Bone marrow (tissue), 2 donors: ENCODE measurements at regions not wholly inside any gene's neighbourhood (a gene's known extent, or its start where the extent isn't known, plus 50 kb on each side); places are given as distances from the start of the nearest gene placed in this dataset.
"Not testable (repeated sequence)": the region's sequence is repeated elsewhere in the genome, so short reads cannot be mapped to it uniquely, and the experiment has no call there.

Experiments
- DNase-seq, 2 donors: peaks; one replicate each; lab custom pipeline; 2025; lab: John Stamatoyannopoulos, UW

DNA sequence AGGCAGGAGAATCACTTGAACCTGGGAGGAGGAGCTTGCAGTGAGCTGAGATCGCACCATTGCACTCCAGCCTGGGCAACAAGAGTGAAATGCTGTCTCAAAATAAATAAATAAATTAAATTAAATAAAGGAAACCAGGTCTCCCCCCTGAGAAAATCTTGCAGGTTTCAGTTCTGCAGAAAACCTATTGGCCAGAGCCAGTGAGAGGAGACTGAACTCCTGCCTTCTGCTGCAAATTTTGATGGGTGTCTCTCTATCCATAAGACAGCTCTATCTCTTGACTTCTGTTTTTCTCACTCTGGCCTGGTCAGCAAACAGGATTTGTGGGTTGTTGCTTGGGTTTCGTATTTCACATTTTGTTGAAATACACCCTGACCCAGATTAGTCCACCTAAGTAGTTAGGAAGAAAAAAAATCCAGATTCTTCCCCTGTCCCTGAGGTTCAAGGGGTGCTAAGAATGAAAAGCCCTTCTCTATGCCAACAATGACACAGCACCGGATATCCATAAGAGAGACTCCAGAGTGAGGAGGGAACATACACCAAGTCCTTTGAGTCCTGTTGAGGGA is 86.7 kb upstream of the MAP4K4 start:
- no peak for DNase-seq

DNA sequence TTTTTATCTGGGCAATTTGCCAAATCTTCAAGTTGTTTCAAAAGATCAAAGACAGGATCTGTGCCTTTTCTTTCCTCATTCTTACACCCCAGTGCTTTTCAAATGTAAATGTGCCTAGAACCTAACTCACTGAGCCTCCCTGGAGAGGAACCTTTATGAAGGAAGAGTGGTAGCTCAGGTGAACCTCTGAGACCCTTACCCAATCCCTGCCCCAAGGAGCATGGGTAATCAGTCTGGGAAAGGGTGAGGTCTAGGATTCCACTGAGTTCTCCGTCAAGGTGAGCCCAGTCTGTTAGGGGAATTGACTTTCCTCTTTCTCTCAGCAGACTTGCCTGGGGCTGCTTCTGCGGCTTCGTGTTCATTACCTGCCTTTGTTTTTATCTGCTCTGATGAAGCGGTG is 88.1 kb upstream of the MAP4K4 start:
- no peak for DNase-seq

DNA sequence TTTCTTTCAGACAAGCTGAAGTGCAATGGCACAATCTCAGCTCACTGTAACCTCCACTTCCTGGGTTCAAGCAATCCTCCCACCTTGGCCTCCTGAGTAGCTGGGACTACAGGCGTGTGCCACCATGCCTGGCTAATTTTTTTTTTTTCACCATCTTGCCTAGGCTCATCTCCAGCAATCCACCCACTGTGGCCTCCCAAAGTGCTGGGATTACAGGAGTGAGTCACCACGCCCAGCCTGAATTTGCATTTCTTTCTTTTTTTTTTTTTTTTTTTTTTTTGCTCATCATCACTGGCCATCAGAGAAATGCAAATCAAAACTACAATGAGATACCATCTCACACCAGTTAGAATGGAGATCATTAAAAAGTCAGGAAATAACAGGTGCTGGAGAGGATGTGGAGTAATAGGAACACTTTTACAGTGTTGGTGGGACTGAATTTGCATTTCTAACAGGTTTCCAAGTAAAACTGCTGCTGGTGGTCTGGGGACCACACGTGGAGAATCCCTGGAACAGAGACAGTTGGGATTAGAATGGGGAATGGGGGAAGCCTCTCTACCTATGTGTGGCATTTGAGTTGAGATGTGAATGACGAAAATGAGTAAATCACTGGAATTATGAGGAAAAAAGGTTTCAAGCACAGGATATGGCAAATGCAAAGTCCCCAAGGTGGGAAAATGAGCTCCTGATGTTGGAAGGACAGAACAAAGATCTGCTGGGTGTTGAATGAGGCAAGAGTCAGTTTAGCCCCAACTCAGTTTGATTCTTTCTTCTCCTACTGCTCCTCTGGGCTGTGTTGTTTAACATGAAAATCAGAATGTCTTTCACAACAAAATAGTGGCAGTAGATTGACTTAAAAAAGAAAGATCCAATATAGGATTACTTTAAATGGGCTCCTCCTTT is 88.8 kb upstream of the MAP4K4 start:
- no peak for DNase-seq

DNA sequence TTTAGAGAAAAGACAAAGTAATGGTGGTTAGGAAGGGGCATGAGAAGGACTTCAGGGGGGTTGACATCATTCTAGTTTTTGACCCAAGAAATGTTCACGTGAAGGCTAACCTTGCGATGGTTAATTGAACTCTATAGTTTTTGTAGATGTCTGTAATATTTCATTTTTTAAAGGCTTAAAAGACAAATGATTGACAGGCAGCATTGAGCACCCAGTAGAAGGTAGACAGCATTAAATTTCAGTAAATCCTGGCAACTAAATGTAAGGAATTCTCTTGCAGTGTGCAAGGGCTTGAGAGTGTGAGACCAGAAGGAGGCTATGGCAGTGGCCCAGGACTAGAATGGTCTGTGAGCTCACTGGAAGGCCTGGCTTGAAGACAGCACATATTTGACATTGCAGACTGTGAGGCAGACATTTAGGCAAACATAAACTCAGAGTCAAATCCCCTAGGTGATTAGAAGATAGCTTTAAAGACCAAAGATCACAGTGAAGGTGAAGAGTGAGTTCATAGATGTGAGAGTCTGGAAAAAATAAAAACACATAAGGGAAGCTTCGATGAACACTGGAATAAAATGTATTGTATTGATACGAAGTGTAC is 100.1 kb upstream of the MAP4K4 start:
- no peak for DNase-seq

DNA sequence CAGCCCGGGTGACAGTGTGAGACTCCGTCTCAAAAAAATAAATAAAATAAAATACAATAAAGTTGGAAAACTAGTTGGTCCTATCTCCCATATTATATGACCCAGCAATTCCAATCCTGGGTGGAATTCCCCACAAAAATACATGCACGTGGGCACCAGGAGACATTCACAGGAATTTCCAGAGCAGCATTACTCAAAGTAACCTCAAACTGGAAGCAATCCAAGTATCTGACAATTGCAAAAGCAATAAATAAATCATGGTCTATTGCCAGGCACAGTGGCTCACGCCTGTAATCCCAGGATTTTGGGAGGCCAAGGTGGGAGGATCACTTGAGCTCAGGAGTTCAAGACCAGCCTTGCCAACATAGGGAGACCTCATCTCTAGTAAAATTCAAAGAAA is 101.2 kb upstream of the MAP4K4 start:
- DNase-seq, result no peak

DNA sequence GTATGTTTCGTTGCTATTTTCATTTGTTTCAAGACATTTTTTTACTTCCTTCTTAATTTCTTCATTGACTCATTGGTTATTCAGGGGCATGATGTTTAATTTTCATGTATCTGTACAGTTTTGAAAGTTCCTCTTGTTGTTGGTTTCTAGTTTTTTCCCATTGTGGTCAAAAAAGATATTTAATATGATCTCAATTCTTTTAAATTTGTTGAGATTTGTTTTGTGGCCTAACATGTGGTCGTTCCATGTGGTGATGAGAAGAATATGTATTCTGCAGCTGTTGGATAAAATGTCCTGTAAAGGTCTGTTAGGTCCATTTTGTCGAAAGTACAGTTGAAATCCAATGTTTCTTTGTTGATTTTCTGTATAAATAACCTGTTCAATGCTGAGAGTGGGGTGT is 110.3 kb upstream of the MAP4K4 start:
- no peak for DNase-seq

DNA sequence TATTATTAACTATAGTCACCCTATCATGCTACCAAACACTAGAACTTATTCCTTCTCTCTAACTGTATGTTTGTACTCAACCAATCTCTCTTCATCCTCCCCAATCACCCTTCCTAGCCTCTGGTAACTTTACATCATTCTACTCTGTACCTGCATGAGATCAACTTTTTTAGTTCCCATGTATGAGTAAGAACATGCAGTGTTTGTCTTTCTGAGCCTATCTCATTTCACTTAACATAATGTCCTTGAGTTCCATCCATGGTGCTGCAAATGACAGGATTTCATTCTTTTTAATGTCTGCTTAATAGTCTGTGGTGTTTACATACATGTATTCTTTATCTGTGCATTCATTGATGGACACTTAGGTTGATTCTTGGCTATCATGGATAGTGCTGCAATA is 108.9 kb upstream of the RFX8 start:
- no peak for DNase-seq

DNA sequence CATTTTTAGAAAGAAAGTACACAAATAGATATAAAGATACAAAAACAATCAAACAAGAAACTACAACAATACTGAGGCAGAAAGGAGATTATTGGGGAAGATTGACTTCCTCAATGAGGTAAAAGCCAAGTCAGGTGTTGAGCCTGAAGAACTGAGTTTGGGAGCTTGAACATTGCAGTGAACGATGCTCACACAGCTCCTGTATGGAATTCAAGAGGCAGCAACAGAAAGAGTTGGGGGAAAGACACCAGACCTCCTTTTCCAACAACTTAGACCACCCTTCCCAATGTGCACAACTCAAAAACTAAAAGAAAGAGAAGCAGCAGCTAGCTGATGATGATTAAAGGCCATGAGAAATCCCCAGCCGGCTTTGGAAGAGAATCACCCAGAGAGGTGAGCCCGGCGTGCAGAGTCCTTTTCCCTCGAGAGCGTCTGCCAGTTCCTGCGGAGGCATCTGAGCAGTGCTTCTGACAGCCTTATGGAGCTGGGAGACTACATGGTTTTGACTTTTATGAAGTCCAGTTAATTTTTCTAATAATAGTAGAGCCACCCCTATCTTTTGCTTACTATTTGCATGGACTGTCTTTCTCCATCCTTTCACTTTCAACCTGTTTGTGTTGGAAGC is 106.9 kb upstream of the RFX8 start:
- no peak for DNase-seq

DNA sequence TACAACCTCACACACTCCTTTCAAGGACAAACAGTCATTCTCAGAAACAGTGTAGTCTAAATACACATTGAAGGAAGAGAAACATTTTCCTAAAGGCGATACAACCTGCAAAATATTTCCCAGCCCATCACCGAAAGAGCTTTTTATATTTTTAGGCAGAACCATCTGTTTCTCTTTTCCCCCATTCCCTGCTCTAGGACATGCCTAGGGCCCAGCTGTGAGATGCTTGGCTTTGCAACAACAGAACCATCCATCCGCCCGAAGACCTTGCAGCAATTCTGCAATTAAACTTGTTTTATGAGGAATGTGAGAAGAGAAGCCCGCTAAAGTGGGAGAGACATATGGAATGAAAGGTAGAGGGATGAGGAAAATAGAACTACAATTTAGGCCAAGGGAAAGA is 105.6 kb upstream of the RFX8 start:
- DNase-seq, result no peak

DNA sequence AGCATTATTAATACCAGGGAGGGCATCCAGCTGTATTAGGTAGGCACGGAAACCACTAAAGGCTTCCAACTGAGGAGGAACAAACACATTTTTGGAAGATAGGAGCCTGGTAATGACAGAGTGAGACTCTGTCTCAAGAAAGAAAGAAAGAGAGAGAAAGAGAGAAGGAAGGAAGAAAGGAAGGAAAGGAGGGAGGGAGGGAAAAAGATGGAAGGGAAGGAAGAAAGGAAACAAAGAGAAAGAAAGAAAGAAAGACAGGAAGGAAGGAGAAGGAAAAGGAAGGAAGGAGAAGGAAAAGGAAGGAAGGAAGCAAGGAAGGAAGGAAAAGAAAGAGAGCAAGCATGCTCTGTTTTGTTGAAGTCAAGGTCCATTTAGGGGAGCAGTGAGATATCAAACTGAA is 103.8 kb upstream of the RFX8 start:
- DNase-seq, result no peak

DNA sequence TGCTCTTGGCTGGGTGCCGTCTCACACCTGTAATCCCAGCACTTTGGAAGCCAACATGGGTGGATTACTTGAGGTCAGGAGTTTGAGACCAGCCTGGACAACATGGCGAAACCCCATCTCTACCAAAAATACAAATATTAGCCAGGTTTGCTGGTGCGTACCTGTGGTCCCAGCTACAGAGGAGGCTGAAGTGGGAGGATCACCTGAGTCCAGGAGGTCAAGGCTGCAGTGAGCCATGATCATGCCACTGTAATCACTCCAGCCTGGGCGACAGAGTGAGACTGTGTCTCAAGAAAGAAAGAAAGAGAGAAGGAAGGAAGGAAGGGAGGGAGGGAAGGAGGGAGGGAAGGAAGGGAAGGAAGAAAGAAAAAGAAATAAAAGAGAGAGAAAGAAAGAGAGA is 103.2 kb upstream of the RFX8 start:
- not testable (repeated sequence) for DNase-seq

DNA sequence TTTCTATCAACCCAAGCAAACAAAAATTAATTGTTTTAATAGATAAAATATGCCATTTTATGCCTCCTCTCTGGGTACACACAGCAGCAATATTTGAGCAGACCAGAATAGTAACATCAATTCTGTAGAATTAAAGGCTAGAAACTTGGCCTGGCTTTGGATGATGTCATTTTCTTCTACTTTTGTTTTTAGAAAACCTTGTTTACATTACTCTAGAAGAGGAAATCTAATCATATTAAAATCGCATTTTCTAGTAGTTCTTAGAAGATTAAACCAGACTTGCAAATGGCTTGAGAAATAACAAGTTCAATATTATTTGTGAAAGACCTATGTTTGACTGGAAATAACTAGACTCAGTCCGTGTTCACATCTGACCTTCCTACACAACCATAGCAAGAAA is 102.3 kb upstream of the RFX8 start:
- DNase-seq, result no peak

DNA sequence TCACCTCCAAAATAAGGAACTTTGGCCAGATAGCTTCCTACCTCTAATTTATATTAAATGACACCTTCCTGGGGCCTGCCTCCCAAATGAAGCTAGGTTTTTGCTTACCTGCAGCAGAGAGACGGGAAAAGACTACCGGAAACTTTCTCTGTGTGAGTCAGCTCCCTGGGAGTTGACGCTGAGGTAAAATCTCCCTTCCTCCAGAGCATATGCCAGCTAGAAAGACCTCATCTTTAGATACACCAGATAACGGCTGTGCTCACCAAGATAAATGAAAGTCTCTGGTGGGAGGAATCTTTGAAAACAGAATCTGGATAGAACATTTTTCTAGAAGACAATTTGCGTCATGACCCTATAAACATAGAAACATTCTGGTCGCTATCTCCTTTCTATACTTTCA is 99.7 kb upstream of the RFX8 start:
- no peak for DNase-seq

DNA sequence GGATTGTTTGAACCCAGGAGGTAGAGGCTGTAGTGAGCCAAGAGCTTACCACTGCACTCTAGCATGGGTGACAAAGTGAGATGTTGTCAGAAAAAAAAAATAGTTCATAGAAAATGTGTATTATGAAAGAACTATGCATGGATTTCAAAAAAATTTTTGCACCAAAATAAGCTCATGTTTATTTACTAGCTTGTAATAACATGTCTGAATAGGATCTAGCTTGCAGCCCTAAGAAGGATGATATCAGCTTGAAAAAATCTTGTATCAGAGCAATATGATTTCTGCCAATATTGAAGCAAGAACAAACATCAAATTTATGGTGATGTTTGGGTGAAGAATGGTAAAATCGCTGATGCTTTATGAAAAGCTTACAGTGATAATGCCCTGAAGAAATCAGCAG is 97.0 kb upstream of the RFX8 start:
- no peak for DNase-seq

DNA sequence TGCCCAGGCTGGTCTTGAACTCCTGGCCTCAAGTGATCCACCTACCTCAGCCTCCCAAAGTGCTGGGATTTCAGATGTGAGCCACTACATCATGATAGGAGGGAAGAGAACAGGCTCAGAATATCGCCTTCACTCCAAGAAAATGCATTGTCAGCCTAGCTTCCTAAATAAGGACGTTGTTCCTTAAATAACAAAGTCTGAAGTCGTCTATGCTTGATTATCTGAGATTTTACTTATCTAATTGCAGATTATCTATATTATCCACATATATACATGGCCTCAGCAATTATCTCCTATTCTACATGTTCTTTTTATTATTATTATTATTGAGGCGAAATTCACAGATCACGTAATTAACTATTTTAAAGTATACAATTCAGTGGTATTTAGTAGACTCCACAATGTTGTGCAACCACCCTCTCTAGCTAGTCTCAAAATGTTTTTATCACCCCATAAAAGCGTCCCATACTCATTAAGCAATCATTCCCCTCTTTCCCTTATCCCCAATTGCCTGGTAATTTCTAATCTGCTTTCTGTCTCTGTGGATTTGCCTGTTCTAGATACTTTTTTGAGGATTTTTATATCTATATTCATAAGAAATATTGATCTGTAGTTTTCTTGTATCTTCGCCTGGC is 95.1 kb upstream of the RFX8 start:
- no peak for DNase-seq

DNA sequence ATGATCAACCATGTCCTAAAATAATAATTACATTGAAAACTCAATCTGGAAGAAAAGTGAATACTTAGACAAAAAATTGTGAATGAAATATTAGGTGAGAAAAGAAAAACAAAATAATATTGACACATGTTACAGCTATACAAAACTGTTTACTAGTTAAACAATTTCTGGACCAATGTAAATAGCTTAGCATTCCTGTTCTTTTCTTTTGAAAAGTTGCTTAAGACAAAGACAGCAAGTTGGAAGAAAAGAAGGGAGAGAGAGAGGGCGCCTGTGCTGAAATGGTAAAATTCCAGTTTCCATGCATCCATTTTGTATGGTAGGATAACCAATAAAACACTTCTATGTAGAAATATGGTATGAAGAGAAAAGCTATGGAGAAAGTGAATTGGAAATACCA is 94.1 kb upstream of the RFX8 start:
- no peak for DNase-seq

DNA sequence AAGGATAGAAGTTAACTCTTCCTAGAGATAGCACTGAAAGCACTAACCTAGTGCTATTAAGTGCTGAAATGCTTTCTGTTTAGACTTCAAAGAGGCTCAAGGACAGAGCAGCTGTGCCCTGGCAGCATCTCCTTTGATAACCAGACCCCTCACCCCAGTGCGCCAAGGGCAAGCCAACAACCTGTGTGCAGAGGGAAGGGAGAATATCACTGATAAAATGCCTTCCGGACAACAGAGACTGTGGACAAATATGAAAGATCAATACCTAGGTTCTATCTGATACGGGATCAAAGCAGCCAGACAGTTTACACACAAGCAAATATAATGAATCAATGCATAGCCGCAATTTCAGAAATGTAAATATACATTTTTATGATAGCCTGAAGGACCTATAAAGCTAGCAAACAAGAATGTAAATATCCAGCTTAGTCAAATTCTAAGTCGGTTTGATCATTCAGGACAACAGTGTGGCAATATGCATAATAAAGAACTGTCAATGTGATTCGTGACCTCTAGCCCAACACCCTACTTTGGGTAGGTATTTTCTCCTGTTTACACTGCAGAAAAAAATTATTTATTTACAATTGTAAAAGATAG is 91.8 kb upstream of the RFX8 start:
- no peak for DNase-seq

DNA sequence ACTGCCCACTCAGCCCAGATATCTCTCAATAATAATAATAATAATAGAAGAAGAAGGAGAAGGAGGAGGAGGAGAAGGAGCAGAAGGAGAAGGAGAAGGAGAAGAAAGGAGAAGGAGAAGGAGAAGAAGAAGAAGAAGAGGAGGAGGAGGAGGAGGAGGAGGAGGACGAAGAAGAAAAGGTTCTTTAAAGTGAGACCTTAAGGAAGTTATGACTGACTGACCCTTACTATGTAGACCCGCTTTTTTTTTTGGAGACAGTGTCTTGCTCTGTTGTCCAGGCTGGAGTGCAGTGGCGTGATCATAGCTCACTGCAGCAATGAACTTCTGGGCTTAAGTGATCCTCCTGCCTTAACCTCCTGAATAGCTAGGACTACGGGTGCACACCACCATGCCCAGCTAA is 88.9 kb upstream of the RFX8 start:
- DNase-seq, result no peak

DNA sequence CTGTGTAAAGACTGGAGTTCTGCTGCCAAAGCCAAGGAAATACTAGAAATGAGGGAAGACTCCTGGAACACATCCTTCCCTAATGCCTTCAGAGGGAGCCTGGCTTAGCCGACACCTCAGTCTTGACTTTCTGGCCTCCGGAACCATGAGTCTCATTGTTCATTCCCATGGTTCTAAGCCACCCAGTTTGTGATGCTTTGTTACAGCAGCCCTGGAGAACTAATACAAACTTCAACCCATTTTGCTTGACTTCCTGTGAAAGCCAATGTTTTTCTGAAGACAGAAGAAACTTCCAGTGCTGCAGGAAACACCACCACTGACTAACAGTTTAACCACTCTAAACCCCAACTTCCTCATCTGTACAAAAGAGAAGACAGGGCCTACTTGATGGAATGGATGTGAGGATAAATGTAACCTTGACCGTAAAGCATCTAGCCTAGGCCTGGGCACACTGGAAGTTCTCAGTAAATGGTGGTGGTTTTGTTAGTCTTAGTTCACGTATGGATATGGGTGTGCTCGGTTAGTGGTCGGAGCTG is 85.9 kb upstream of the RFX8 start:
- peak in 1 of 2 donors; percentile 58 for DNase-seq

DNA sequence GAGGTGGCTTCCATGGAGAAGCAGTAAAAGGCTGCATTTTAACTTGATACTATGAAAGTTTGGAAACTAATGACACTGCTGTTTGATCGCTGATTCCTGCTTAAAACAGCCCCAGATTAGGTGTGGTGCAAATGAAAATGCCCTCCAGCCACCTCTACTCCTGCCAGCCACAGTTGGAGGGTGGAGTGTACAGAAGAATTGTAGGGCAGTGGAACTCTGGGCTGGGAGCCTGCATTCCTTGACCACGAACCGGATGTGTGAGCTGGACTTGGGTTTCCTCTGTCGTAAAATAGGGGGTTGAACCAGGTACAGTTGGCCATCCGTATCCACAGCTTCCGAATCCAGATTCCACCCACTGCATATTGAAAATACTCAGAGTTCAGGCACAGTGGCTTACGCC is 84.6 kb upstream of the RFX8 start:
- no peak for DNase-seq

DNA sequence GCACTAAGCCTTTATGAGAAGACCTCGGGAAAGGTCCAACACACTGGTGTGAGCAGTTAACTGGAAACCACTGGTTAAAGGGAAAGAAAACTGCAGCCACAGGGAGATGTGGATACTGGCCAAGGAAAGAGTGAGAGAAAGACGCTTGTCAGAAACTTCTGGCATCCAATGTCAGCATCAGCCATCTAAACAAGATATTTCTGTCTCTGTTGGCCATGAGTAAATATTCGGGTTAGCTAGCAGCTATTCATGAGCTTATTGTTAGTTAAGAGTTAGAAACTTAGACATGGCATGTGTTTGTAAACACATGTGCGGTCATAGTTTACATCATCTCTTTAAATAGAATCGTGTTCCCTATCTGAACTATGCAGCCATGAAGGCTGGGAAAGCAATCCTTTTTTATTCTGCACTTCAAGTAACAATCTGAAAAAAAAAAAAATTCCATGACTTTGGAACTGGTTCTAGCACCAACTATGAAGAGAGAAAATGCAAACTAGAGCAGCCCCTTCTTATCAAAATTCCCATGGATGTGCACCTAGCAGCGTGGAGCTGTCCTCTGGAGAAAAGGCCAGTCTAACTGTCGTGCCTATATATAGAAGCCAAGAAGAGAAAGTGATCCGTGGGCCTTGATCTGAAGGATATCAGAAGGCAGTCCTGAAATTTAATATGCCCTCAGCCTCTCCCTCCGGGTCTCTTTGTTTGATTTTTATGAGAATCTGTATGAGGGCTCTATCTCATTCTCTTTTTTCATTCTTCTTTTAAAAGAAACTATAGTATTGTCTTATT is 84.0 kb upstream of the RFX8 start:
- no peak for DNase-seq
